GM23248 (cell line): ENCODE measurements at regions not wholly inside any gene's neighbourhood (a gene's known extent, or its start where the extent isn't known, plus 50 kb on each side); places are given as distances from the start of the nearest gene placed in this dataset.

ENCODE experiments used
- EZH2 ChIP-seq: fragments of 200-600 bp; sonication (generic); IDR thresholded peaks from 2 replicates; pipeline ENCODE4 v1.6.1; 2018; ENCODE audit warnings: antibody characterized with exemption, mild to moderate bottlenecking; ENCODE audit not compliant: insufficient read depth, poor library complexity, severe bottlenecking
- EZH2phosphoT487 ChIP-seq: fragments of 200-600 bp; sonication (generic); IDR thresholded peaks from 2 replicates; pipeline ENCODE4 v1.6.1; 2018; ENCODE audit warnings: antibody characterized with exemption, moderate library complexity, mild to moderate bottlenecking, low read depth; ENCODE audit not compliant: insufficient read depth

DNA sequence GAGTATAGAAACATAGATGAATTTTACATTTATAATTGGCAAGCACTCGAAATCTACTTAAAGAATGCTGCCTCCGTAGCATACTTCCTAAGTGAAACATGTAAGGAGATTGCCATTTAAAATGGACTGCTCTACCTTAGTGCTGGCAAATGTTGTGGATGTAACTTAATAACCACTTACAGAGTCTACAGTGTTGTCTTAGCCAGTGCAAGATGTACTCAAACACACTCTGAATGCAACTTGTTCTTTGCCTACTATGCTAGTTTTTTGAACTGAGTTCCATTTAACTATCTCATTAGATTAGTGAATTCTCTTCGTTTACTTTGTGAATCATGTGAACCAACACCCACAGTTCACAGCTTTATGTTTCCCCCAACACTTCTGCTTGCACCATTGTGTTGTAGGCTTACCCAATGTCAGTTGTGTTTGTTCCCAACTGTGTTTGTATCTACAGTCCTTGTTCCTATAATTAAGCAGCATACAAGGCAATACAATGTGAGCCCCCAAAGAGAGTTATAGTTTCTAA is 345.5 kb upstream of the LYPLAL1 start:
- TF ChIP-seq EZH2phosphoT487 (no peak), EZH2 (no peak)
